Hepatic stellate cell (primary cell): ENCODE measurements at regions not wholly inside any gene's neighbourhood (a gene's known extent, or its start where the extent isn't known, plus 50 kb on each side); places are given as distances from the start of the nearest gene placed in this dataset.
"Not testable (repeated sequence)": the region's sequence is repeated elsewhere in the genome, so short reads cannot be mapped to it uniquely, and the experiment has no call there.

Experiments used
- DNase-seq: peaks from one replicate; pipeline ENCODE4 v3.0.0; 2011; ENCODE audit warnings: low spot score

DNA sequence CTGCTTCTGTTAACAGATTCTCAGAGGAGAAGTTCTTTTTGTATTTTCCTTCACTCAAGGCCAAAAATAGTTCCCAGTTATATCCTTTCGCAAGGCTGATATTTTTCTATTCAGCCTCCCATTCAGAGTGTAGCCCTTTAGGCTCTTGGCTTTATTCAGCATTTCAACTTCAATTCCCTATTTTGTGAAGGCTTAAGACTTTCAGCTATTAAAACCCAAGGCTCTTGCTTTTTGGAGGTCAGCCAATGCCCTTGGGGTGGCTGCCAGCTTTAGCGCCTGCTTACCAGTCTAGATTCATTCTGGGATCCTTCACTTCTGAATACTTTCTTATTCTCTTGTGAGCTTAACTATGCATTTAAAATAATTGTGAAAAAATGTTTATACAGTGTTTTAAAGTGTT, 57.3 kb upstream of the ADGRA3 start:
- DNase-seq, result no peak

GRCh38 chr4:22573641-22574040, 57.8 kb upstream of the ADGRA3 start:
- no peak for DNase-seq

- no peak for DNase-seq
Measured at GRCh38 chr4:22574424-22574823, 58.6 kb upstream of the ADGRA3 start.

DNA sequence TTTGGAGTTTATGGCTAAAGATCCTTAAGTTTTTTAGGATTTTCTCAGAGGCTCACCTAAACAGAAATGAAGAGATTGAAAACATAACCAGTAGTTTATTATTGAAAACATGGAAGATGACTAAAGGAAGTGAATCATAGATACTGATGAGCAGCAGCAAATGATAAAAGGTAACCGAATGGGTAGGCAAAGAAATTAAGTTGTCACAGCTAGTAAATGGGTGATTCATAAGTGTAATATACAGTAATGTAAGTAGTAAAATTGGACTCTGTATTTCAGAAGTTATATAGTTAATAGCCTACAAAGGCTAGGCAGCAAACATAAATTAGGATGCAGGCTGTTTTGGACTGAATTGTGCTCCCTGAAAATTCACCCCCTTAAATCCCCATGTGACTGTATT, 59.0 kb upstream of the ADGRA3 start:
- DNase-seq, result no peak

GRCh38 chr4:22587253-22587652, 71.4 kb upstream of the ADGRA3 start:
- DNase-seq, result no peak

GRCh38 chr4:22593933-22594332, 78.1 kb upstream of the ADGRA3 start:
- DNase-seq, result no peak

DNA sequence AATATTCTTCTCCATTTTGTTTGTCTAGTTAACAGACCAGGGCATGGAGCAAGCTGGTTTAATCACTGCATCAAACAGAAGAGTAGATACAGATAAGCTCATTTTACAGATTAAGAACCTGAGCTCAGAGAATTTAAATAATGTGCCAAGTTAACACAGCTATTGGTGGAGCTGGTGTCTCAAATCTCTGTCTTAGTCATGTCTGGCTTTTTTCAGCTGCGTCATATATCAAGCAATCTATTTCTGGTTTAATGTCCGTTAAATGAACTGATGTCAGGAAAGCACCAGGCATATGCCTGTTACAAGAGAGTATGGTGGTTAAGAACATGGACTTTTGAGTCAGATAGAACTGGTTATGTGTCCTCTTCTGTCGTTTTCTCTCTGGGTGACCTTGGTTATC, 79.8 kb upstream of the ADGRA3 start:
- no peak for DNase-seq

- DNase-seq, result no peak
Measured at GRCh38 chr4:22596409-22596808, 80.5 kb upstream of the ADGRA3 start.

- no peak for DNase-seq
Measured at GRCh38 chr4:22597471-22597870, 81.6 kb upstream of the ADGRA3 start.

- not testable (repeated sequence) for DNase-seq
Measured at GRCh38 chr4:22598113-22599047, 82.5 kb upstream of the ADGRA3 start.

GRCh38 chr4:22599228-22599928, 83.5 kb upstream of the ADGRA3 start:
- not testable (repeated sequence) for DNase-seq

GRCh38 chr4:22599929-22600432, 84.1 kb upstream of the ADGRA3 start:
- DNase-seq, result not testable (repeated sequence)

GRCh38 chr4:22601638-22602037, 85.8 kb upstream of the ADGRA3 start:
- DNase-seq, result not testable (repeated sequence)

DNA sequence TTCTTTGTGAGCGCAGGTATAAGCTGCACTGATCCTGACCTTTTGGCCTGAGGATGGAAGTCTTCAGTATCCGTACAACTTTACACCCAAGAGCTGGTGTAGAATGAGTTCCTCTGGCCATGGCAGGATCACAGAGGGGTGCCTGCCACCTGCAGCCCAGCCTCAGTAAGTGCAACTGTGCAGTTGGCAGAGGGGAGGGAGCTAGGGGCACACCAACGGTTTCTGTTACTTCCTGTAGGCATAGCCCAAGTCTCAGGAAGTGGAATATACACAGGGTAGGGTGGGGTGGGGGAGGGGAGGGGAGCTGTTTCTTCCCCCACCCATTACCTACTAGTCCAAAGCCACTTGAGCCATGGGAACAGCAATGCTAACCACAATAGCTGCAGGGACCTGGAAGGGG, 85.4 kb upstream of the GBA3 start:
- DNase-seq, result peak; percentile 41

GRCh38 chr4:22609951-22610525, 82.7 kb upstream of the GBA3 start:
- DNase-seq, result not testable (repeated sequence)

DNA sequence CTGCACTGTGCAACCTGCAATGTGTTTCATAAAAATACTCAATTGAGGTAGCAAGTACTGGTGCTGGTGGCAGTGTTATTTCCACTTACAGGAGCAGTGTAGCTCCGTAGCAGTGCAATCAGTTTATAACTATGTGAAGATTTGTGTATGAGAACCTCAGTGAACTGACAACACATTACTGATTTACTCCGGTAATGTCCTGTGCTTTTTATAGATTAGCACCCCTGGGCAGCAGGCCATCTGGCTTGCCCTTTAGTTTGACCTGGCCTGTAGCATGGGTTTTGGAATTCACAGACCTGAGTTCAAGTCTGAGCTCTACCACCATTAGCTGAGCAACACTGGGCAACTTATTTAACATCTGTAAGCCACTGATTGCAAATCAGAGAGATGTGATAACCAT, 78.6 kb upstream of the GBA3 start:
- DNase-seq, result no peak

GRCh38 chr4:22616516-22616915, 76.2 kb upstream of the GBA3 start:
- no peak for DNase-seq

GRCh38 chr4:22620144-22620543, 72.6 kb upstream of the GBA3 start:
- not testable (repeated sequence) for DNase-seq

DNA sequence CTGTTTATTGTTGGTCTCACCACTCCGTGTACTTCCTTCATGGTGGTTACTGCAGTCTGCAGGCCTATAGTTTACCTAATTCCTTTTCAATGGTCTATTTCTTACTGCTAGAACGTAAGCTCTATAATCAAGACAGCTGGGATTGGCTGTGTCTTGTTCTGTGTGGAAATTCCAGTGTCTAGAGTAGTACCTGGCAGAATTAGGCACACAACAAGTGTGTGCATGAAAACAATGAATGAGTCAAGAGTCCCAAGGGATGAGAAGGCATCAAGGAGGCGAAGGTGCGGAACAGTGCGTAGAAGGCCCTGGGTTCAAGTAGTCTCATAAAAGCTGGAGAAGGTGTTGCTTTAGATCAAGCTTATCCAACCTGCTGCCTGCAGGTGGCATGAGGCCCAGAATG, 70.8 kb upstream of the GBA3 start:
- not testable (repeated sequence) for DNase-seq

GRCh38 chr4:22624002-22624401, 68.7 kb upstream of the GBA3 start:
- not testable (repeated sequence) for DNase-seq

- DNase-seq, result no peak
Measured at GRCh38 chr4:22625311-22625710, 67.4 kb upstream of the GBA3 start.

- not testable (repeated sequence) for DNase-seq
Measured at GRCh38 chr4:22627851-22628250, 64.9 kb upstream of the GBA3 start.
